Activated T-helper 2 cell treated with anti-CD3 and anti-CD28 coated beads, Interferon-gamma antibody, Interleukin-2, Interleukin-4, amounts not matched to agents 10 μg/mL and 5 μg/mL and 100 μg/mL, durations not matched to agents 14 hours and 24 hours and 36 hours (primary cell): ENCODE measurements at regions not wholly inside any gene's neighbourhood (a gene's known extent, or its start where the extent isn't known, plus 50 kb on each side); places are given as distances from the start of the nearest gene placed in this dataset.

Source experiments
- DNase-seq: peaks from one replicate; pipeline ENCODE4 v3.0.0; 2021; ENCODE audit warnings: low spot score
- H3K27ac Mint-ChIP-seq: one replicate; pipeline ENCODE4 v1.8.0; 2021; ENCODE audit warnings: mixed read lengths
- H3K27me3 Mint-ChIP-seq: one replicate; pipeline ENCODE4 v1.8.0; 2021; ENCODE audit warnings: low read depth, mixed read lengths
- H3K36me3 Mint-ChIP-seq: one replicate; pipeline ENCODE4 v1.8.0; 2021; ENCODE audit warnings: low read depth, mixed read lengths
- H3K4me1 Mint-ChIP-seq: one replicate; pipeline ENCODE4 v1.8.0; 2021; ENCODE audit warnings: low read depth, mixed read lengths
- H3K4me3 Mint-ChIP-seq: one replicate; pipeline ENCODE4 v1.8.0; 2021; ENCODE audit warnings: low read depth, mild to moderate bottlenecking, moderate library complexity, mixed read lengths
- H3K9me3 Mint-ChIP-seq: one replicate; pipeline ENCODE4 v1.8.0; 2021; ENCODE audit warnings: mixed read lengths
- intact Hi-C: fragments of 100-400 bp; cut with micrococcal nuclease; formaldehyde crosslinking; loops from one replicate; pipeline ENCODE4 v1.15.1; 2023

DNA sequence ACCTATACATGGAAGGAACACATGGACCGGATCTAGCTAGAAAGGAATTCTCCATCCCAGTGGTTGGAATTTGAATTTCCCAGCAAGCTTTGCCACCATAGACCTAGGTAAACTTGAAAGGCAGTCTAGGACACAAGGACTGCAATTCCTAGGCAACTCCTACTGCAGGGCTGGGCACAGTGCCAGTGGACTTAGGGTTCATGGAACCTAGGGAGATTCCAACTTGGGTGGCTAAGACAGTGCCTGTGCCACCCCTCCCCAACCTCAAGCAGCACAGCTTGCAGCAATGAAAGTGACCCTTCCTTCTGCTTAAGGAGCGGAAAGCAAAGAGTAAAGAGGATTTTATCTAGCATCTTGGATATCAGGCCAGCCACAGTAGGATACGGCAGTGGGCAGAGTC is 663.3 kb downstream of the ELAVL2 start:
- DNase-seq, result no peak
- H3K9me3 Mint-ChIP-seq, result peaks cover 57% of the 10 kb centered on the region
- no peaks in the 10 kb centered on the region for H3K27me3 Mint-ChIP-seq
- no peaks in the 10 kb centered on the region for H3K4me1 Mint-ChIP-seq
- no peak overlapping the region for H3K4me3 Mint-ChIP-seq
- intact Hi-C loops, result no loop called here
- no peaks in the 10 kb centered on the region for H3K36me3 Mint-ChIP-seq
- no peak overlapping the region for H3K27ac Mint-ChIP-seq

DNA sequence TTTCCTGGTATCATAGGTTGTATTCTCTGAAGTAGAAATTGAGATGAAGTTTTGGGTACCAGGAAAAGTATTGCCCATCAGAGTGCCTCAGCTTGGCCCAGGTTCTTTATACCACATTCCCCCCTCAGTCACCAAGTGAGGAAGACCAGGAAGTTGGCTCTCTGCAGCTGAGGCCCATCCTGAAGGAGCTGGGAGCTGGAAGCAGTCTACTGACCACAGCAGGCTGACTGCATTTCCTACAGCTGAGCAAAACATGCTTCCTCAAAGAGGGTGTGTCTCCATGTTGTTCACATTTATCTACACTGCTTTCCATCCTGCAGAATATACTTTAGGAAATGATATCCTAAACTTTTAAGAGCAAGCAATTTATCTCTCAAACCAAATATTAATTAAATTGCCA is 654.6 kb downstream of the ELAVL2 start:
- Mint-ChIP-seq H3K9me3 (peaks cover 36% of the 10 kb centered on the region), H3K27me3 (no peaks in the 10 kb centered on the region), H3K4me1 (no peaks in the 10 kb centered on the region), H3K36me3 (no peaks in the 10 kb centered on the region), H3K27ac (no peak overlapping the region), H3K4me3 (no peak overlapping the region)
- no peak for DNase-seq
- intact Hi-C loops, result no loop called here

DNA sequence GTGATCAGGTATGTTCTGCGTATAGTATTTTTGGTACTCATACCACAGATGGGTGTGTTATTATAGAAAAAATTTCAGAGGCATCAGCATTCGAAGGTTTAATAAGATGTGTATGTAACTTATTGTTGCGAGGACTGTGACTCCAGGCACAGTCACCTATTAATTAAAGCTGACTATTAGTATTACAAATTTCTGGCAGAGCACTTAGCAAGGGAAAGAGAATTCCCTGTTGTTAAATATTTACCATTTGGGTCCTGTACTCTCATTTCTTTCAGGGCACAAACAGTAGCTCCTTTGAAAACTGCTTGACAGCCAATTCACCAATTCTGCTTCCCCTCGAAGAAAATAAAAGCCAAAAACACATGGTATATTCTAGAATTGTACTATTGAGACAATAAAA is 653.8 kb downstream of the ELAVL2 start:
- no peak overlapping the region for H3K27ac Mint-ChIP-seq
- no peaks in the 10 kb centered on the region for H3K4me1 Mint-ChIP-seq
- no peak for DNase-seq
- H3K4me3 Mint-ChIP-seq, result no peak overlapping the region
- intact Hi-C loops, result no loop called here
- peaks cover 36% of the 10 kb centered on the region for H3K9me3 Mint-ChIP-seq
- no peaks in the 10 kb centered on the region for H3K27me3 Mint-ChIP-seq
- no peaks in the 10 kb centered on the region for H3K36me3 Mint-ChIP-seq

DNA sequence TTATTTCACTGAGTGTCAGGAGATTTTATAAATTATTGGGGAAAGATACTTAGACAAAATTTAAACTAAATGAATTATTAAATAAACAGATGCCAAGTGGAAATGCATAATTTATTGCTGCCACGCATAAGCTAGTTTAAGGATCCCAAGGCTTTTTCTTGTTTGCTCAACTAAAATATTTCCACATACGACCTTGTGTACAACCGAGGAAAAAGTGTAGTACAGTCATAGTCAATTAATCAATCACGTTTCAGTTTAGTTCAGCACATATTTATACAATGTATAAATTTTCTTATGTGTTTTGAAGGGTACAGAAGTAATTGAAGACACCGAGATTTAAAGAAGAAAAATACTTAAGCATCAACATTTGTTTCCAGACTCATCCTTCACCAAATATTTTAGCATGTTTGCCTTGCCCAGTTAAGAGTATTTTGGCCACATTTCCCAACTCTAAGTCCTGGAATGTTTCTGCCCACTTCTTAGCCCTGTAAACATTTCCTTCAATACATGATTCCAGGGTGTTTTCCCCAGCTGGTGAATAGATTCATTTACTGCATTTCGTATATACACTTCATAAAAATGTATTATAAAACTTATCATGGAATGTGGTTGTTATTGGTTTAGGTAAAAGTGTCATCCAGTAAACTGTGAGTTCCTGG is 652.9 kb downstream of the ELAVL2 start:
- Mint-ChIP-seq H3K27ac (no peak overlapping the region), H3K36me3 (no peaks in the 10 kb centered on the region), H3K4me1 (no peaks in the 10 kb centered on the region), H3K9me3 (peaks cover 32% of the 10 kb centered on the region), H3K27me3 (no peaks in the 10 kb centered on the region), H3K4me3 (no peak overlapping the region)
- DNase-seq, result no peak
- intact Hi-C loops, result no loop called here

DNA sequence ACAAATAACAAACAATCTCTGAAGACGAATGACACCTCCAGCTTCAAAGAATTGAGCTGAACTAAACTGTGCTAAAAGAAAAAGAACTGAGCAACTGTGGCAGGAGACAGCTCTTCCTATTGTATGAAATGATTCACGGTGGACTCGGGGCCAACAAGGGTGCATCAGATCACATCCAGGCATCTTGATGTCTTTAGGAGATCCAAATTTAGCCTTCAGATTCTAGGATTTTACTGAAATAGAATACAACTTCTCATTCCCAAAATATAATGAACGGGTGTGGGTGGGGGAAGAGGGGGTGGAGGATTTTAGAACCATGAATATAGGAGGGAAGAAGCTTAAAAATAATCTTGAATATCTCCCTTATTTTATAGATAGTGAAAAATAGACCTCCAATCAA is 631.8 kb downstream of the ELAVL2 start:
- intact Hi-C loops, result no loop called here
- H3K9me3 Mint-ChIP-seq, result peaks cover 27% of the 10 kb centered on the region
- H3K27ac Mint-ChIP-seq, result no peak overlapping the region
- H3K36me3 Mint-ChIP-seq, result no peaks in the 10 kb centered on the region
- no peak for DNase-seq
- H3K4me3 Mint-ChIP-seq, result no peak overlapping the region
- H3K4me1 Mint-ChIP-seq, result no peaks in the 10 kb centered on the region
- no peaks in the 10 kb centered on the region for H3K27me3 Mint-ChIP-seq

DNA sequence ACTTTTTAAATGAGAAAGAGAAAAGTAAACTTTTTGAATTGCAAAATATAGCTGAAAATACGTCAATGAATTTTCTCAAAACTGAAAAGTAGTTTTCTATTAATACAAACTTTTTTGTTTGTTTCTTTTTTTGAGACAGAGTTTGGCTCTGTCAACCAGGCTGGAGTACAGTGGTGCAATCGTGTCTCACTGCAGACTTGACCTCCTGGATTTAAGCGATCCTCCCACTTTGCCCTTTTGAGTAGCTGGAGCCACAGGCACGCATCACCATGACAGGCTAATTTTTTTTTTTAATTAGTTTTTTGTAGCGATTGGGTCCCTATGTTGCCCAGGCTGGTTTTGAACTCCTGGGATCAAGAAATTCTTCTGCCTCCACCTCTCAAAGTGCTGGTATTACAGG is 610.4 kb downstream of the ELAVL2 start:
- peaks cover 18% of the 10 kb centered on the region for H3K9me3 Mint-ChIP-seq
- no peaks in the 10 kb centered on the region for H3K27me3 Mint-ChIP-seq
- H3K36me3 Mint-ChIP-seq, result no peaks in the 10 kb centered on the region
- no peak for DNase-seq
- H3K4me1 Mint-ChIP-seq, result no peaks in the 10 kb centered on the region
- H3K4me3 Mint-ChIP-seq, result no peak overlapping the region
- intact Hi-C loops, result no loop called here
- no peak overlapping the region for H3K27ac Mint-ChIP-seq

DNA sequence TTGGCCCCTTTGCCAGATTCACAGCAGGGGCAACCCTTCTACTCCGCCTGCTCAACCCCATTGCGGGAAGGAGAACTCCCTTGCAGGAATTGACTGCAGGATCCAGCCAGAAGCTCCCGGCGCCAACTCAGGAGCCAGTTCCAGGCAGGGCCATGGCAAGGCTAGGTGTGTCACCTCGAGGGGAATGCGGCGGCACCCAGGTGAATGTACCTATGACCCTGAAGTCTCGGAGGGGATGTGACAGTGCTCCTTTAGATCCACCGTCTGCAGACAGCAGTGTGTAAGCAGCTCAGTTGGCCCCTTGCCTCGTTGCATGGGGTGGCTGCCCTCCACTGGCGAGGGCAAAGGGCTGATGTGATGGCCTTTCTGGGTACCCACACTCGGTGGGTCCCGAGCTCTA is 606.6 kb downstream of the ELAVL2 start:
- DNase-seq, result no peak
- Mint-ChIP-seq H3K27me3 (no peaks in the 10 kb centered on the region), H3K27ac (no peak overlapping the region), H3K9me3 (peaks cover 30% of the 10 kb centered on the region), H3K4me3 (no peak overlapping the region), H3K36me3 (no peaks in the 10 kb centered on the region), H3K4me1 (no peaks in the 10 kb centered on the region)
- intact Hi-C loops, result no loop called here

DNA sequence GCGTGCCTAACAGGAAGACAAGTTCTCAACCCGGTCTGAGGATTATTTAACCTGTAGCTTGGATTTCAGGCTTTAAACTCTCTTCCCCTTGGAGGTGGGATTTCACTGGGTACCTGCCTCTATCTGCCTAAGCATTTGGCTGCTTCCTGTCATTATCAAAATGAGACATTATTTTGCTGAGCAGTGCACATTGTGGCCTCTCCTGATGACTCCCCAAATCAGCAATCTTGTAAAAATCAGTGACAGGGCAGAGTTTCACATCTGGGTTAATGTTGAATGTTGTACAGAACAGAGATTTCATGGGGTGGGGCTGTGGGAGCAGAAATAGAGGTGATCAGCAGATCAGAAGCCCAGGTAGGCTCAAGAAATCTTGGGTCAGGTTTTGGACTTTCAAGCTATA is 605.9 kb downstream of the ELAVL2 start:
- no peaks in the 10 kb centered on the region for H3K27me3 Mint-ChIP-seq
- peaks cover 34% of the 10 kb centered on the region for H3K9me3 Mint-ChIP-seq
- intact Hi-C loops, result no loop called here
- no peak for DNase-seq
- no peaks in the 10 kb centered on the region for H3K4me1 Mint-ChIP-seq
- no peak overlapping the region for H3K27ac Mint-ChIP-seq
- H3K36me3 Mint-ChIP-seq, result no peaks in the 10 kb centered on the region
- no peak overlapping the region for H3K4me3 Mint-ChIP-seq

DNA sequence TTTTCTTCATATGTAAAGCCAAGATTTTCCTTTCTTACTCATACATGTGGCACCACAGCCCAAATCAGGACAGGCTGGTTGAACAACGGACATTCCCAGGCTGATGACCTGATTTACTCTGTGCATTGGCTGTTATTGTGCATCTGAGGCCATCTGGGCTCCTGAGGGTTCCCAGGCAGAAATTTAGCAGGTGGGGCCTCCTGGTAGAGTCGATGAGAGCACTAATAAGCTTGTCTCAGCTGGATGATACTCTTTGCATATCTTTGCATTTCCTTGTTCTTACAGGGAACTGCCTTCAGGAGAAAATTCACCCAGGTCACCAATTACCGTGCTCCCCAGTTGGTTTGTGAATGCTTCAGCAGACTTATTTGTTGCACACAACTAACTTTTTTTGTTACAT is 605.1 kb downstream of the ELAVL2 start:
- DNase-seq, result no peak
- intact Hi-C loops, result no loop called here
- H3K27me3 Mint-ChIP-seq, result no peaks in the 10 kb centered on the region
- no peak overlapping the region for H3K27ac Mint-ChIP-seq
- no peaks in the 10 kb centered on the region for H3K4me1 Mint-ChIP-seq
- H3K9me3 Mint-ChIP-seq, result peaks cover 34% of the 10 kb centered on the region
- H3K4me3 Mint-ChIP-seq, result no peak overlapping the region
- H3K36me3 Mint-ChIP-seq, result no peaks in the 10 kb centered on the region

DNA sequence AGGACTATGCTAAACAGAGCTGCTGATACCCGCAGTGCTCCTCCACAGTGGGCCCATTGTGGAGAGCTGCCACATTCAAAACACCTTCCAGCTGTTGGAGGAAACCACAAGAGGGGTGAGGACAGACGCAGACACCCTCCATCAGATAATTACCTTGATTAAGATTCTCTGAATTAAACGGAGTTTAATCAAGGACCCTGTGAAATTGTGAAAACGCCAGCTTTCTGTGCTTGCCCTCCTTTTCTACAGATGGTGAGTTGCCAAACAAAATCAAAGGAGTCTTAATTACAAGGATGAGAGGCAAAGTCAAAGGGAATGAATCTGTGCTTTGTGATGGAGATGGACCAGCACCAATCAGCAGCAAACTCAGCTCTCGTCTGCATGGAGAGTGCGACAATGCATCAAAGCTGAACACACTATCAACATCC is 596.1 kb downstream of the ELAVL2 start:
- Mint-ChIP-seq H3K27ac (no peak overlapping the region), H3K9me3 (peaks cover 28% of the 10 kb centered on the region), H3K27me3 (no peaks in the 10 kb centered on the region), H3K4me1 (no peaks in the 10 kb centered on the region), H3K36me3 (no peaks in the 10 kb centered on the region), H3K4me3 (no peak overlapping the region)
- DNase-seq, result no peak
- intact Hi-C loops, result no loop called here

DNA sequence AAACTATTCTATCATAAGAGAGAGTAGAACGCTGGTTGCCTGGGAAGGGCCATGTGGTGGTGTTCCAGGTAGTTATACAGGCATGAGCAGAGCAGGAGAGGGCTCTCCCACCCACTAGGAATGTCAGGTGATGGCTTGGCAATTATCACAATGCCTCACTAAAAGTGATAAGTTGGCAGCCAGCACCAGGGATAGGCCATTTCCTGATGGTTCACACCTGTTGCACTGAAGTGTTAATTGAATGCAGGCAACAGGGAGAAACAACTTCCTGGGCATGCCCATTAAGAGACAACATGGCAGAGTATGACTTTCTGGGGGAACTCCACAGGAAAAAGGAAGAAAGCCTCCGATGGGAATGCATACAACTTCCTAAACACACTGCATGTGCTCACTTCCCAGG is 593.2 kb downstream of the ELAVL2 start:
- Mint-ChIP-seq H3K36me3 (no peaks in the 10 kb centered on the region), H3K9me3 (peaks cover 30% of the 10 kb centered on the region), H3K27me3 (no peaks in the 10 kb centered on the region), H3K27ac (no peak overlapping the region), H3K4me3 (no peak overlapping the region), H3K4me1 (no peaks in the 10 kb centered on the region)
- no peak for DNase-seq
- intact Hi-C loops, result no loop called here

DNA sequence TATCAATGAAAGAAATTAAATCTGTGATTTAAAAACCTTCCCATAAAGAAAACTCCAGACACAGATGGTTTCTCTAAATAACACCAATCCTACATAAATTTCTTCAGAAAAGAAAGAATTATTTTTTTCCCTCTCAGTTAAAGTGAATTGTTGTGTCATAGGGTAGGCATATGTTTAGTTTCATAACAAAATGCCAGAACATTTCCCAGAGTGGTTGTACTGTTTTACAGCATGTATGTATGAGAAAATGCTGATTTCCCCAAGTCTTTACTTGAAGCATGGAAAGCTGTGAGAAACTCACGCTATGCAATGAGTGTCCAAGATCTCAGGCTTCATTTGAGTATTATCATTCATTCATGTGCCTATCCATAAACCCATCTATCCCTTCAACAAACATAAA is 582.5 kb downstream of the ELAVL2 start:
- peaks cover 44% of the 10 kb centered on the region for H3K9me3 Mint-ChIP-seq
- no peaks in the 10 kb centered on the region for H3K27me3 Mint-ChIP-seq
- no peak overlapping the region for H3K27ac Mint-ChIP-seq
- no peaks in the 10 kb centered on the region for H3K36me3 Mint-ChIP-seq
- no peaks in the 10 kb centered on the region for H3K4me1 Mint-ChIP-seq
- intact Hi-C loops, result no loop called here
- no peak overlapping the region for H3K4me3 Mint-ChIP-seq
- DNase-seq, result no peak

DNA sequence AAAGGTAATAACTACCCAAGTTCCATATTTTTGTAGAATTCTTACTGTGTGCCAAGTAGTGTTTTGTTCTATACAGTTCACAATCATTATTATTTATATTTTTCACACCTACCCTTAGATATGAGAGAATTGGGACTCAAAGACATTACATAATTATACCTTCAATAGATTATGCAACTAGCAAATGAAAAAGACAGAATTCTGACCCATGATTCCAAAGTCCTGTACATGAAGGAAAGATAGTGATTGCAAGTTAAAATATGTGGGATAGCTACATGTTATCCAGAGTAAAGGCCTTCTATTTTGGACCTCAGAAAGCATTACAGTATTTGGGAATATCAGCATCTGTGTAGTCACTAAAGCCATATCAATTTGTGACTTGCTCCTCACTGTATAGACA is 581.0 kb downstream of the ELAVL2 start:
- DNase-seq, result no peak
- H3K36me3 Mint-ChIP-seq, result no peaks in the 10 kb centered on the region
- no peaks in the 10 kb centered on the region for H3K27me3 Mint-ChIP-seq
- H3K27ac Mint-ChIP-seq, result no peak overlapping the region
- no peak overlapping the region for H3K4me3 Mint-ChIP-seq
- no peaks in the 10 kb centered on the region for H3K4me1 Mint-ChIP-seq
- H3K9me3 Mint-ChIP-seq, result peaks cover 44% of the 10 kb centered on the region
- intact Hi-C loops, result no loop called here
